HepG2 (cell line): ENCODE measurements at regions not wholly inside any gene's neighbourhood (a gene's known extent, or its start where the extent isn't known, plus 50 kb on each side); places are given as distances from the start of the nearest gene placed in this dataset.

Experiments
- ATAC-seq: fragments of 200-7000 bp; cut with Tn5 transposase; 3 replicates; pipeline ENCODE4 v1.9.1; 2020; ENCODE audit warnings: mild to moderate bottlenecking, moderate library complexity
- BruUV-seq: library from RNA; stranded (reverse); fragments of 400-500 nt; replicated peaks from 2 replicates; lab custom pipeline; 2021; lab: Mats Ljungman, UMichigan
- CTCF ChIA-PET: fragments of 300-600 bp; formaldehyde crosslinking; extraction: SDS; loops from one replicate; lab custom pipeline; 2021; ENCODE audit warnings: low total read pairs, inconsistent platforms, low intra/inter-chr PET ratio; lab: Yijun Ruan, JAX
- POLR2A ChIA-PET: fragments of 350-600 bp; sonication (Branson Sonifier 250); formaldehyde crosslinking; loops from one replicate; lab custom pipeline; 2020; ENCODE audit warnings: antibody characterized with exemption, inconsistent platforms; lab: Yijun Ruan, JAX
- DNase-seq: peaks from one replicate; pipeline ENCODE4 v3.0.0-alpha.2; 2015; ENCODE audit warnings: low spot score
- FAIRE-seq: peaks from 3 replicates; lab custom pipeline; 2011; peaks lifted over from hg19 to GRCh38; lab: Jason Lieb, UNC
- H2AFZ ChIP-seq: one replicate; pipeline ENCODE4 v1.6.1; 2011; ENCODE audit warnings: low read length, inconsistent platforms
- H3K27ac ChIP-seq: fragments of 300-600 bp; 3 replicates; pipeline ENCODE4 v1.8.0; 2011; ENCODE audit warnings: mixed run types, mild to moderate bottlenecking, mixed read lengths, low read length, inconsistent platforms; ENCODE audit not compliant: insufficient read depth; ENCODE audit errors: extremely low read length
- H3K27me3 ChIP-seq, 2 experiments: fragments of 200-600 bp in 1 of 2; 2 replicates in 1 of 2; 3 replicates in 1 of 2; pipeline versions ENCODE4 v1.6.0 to v1.8.0; 2011; ENCODE audit warnings: low read length in 2 of 2, mild to moderate bottlenecking in 2 of 2, moderate library complexity in 2 of 2, inconsistent platforms in 1 of 2; ENCODE audit not compliant: insufficient read depth in 2 of 2, control insufficient read depth in 1 of 2
- H3K36me3 ChIP-seq, 2 experiments: fragments of 200-600 bp in 1 of 2; replicated peaks in 1 of 2; 2 replicates in 1 of 2; 3 replicates in 1 of 2; pipeline versions ENCODE4 v1.5.1 to v1.8.0; 2011; ENCODE audit warnings: low read length in 2 of 2, inconsistent platforms in 1 of 2; ENCODE audit not compliant: insufficient read depth in 2 of 2, control insufficient read depth in 1 of 2
- H3K4me1 ChIP-seq: 2 replicates; pipeline ENCODE4 v1.5.1; 2012; ENCODE audit warnings: low read length, inconsistent platforms; ENCODE audit not compliant: insufficient read depth
- H3K4me2 ChIP-seq: 2 replicates; pipeline ENCODE4 v1.6.0; 2011; ENCODE audit warnings: low read depth, low read length, inconsistent platforms
- H3K4me3 ChIP-seq, 3 experiments: fragments of 200-600 bp in 1 of 3; sonication (generic), shearing (Covaris generic) in 1 of 3; replicated peaks in 1 of 3; 2 replicates each; pipeline ENCODE4 v1.5.1; 2011 to 2016; ENCODE audit warnings: low read length in 3 of 3, inconsistent platforms in 2 of 3, low read depth in 2 of 3, mild to moderate bottlenecking in 2 of 3, control low read depth in 1 of 3, mixed read lengths in 1 of 3; ENCODE audit not compliant: insufficient read depth in 1 of 3
- H3K79me2 ChIP-seq: one replicate; pipeline ENCODE4 v1.6.1; 2011; ENCODE audit warnings: low read length, inconsistent platforms; ENCODE audit not compliant: insufficient read depth
- H3K9ac ChIP-seq: 2 replicates; pipeline ENCODE4 v1.6.0; 2011; ENCODE audit warnings: mild to moderate bottlenecking, low read depth, low read length, inconsistent platforms; ENCODE audit not compliant: insufficient read depth
- H3K9me3 ChIP-seq: 2 replicates; pipeline ENCODE4 v1.5.1; 2012; ENCODE audit warnings: mild to moderate bottlenecking, low read length
- H4K20me1 ChIP-seq: 2 replicates; pipeline ENCODE4 v1.6.0; 2011; ENCODE audit warnings: inconsistent platforms, mild to moderate bottlenecking, low read length, moderate library complexity; ENCODE audit not compliant: insufficient read depth
- CCAR2 ChIP-seq: fragments of 200-400 bp; formaldehyde crosslinking; optimal IDR thresholded peaks from 2 replicates; pipeline ENCODE3; 2018; ENCODE audit warnings: low read depth, mild to moderate bottlenecking, low read length, moderate library complexity
- GZF1 ChIP-seq: sonication (generic); formaldehyde crosslinking; IDR thresholded peaks from 2 replicates; pipeline ENCODE4 v1.5.1; 2020; ENCODE audit warnings: mild to moderate bottlenecking, missing genetic modification reagents
- HHEX ChIP-seq: IDR thresholded peaks from 2 replicates; pipeline ENCODE4 v1.6.1; 2016; ENCODE audit warnings: control low read depth
- MIER2 ChIP-seq: IDR thresholded peaks from 2 replicates; pipeline ENCODE4 v1.6.1; 2016; ENCODE audit warnings: missing biosample characterization, missing genetic modification reagents
- SNAPC4 ChIP-seq: sonication (generic); formaldehyde crosslinking; IDR thresholded peaks from 2 replicates; pipeline ENCODE4 v1.4.0; 2020; ENCODE audit warnings: mild to moderate bottlenecking, missing genetic modification reagents
- UBTF ChIP-seq: sonication (generic); formaldehyde crosslinking; IDR thresholded peaks from 2 replicates; pipeline ENCODE4 v1.4.0; 2020; ENCODE audit warnings: mild to moderate bottlenecking, missing genetic modification reagents
- ZNF205 ChIP-seq: IDR thresholded peaks from 2 replicates; pipeline ENCODE4 v1.6.1; 2018; ENCODE audit warnings: missing biosample characterization, missing genetic modification reagents
- ZNF326 ChIP-seq: sonication (generic); formaldehyde crosslinking; IDR thresholded peaks from 2 replicates; pipeline ENCODE4 v1.4.0; 2020; ENCODE audit warnings: missing genetic modification reagents, borderline replicate concordance
- ZNF703 ChIP-seq: sonication (generic); formaldehyde crosslinking; IDR thresholded peaks from 2 replicates; pipeline ENCODE4 v1.5.1; 2020; ENCODE audit warnings: missing genetic modification reagents, mild to moderate bottlenecking, moderate library complexity, borderline replicate concordance
- ZSCAN12 ChIP-seq: sonication (generic); formaldehyde crosslinking; IDR thresholded peaks from 2 replicates; pipeline ENCODE4 v1.9.0; 2021; ENCODE audit warnings: mild to moderate bottlenecking, missing genetic modification reagents
- WGBS: methylation state at CpG from one replicate; pipeline ENCODE4 v1.1.6; 2017; ENCODE audit warnings: low lambda C conversion rate; 5-methylcytosine and 5-hydroxymethylcytosine counted together
- in situ Hi-C: cut with HindIII; loops from 2 replicates; pipeline ENCODE4 v1.10.0; 2017; ENCODE audit warnings: low pct_unique_long_range_greater_than_20kb; ENCODE audit not compliant: extremely low pct_ligation_motif_present
- intact Hi-C: fragments of 100-400 bp; cut with micrococcal nuclease; formaldehyde crosslinking; loops from one replicate; pipeline ENCODE4 v1.10.0; 2022; ENCODE audit not compliant: unreplicated experiment

- TF ChIP-seq UBTF (CRISPR knock-in tag) (no peak), ZNF205 (CRISPR knock-in tag) (no peak)
Observed at GRCh38 chr15:66836231-66837030, 134.4 kb downstream of the SMAD6 start (continued).

GRCh38 chr15:66838202-66838601, 136.2 kb downstream of the SMAD6 start:
- Histone ChIP-seq H3K4me2 (no peak overlapping the region), H3K4me3 (no peak overlapping the region), H3K36me3 (no peaks in the 10 kb centered on the region), H3K79me2 (no peaks in the 10 kb centered on the region), H3K9me3 (no peaks in the 10 kb centered on the region), H3K27ac (no peak overlapping the region), H4K20me1 (peaks cover 3% of the 10 kb centered on the region; the same call in 1 of the 2 replicates), H2AFZ (no peak overlapping the region), H3K9ac (no peak overlapping the region), H3K4me1 (peaks cover 14% of the 10 kb centered on the region), H3K27me3 (peaks cover 3 to 47% of the 10 kb centered on the region in 2 experiments)
- CTCF ChIA-PET, result interaction anchor here (1.3 kb wide), 1 partner anchor 12 kb away, joined by 6 read pairs; no protein-coding TSS in a partner anchor
- ATAC-seq (no peak), FAIRE-seq (no peak), DNase-seq (no peak)
- WGBS, result 39% methylated on average over 6 of the region's 7 CpGs
- in situ Hi-C loops (no loop called here), intact Hi-C loops (loop anchor here (1.0 to 5.0 kb wide), 2 partner anchors 13 to 36 kb away; no protein-coding TSS in a partner anchor)
- POLR2A ChIA-PET, result interaction anchor here (0.5 kb wide), 1 partner anchor 65 kb away, joined by 3 read pairs; no protein-coding TSS in a partner anchor
- no peak for TF ChIP-seq ZNF703
- TF ChIP-seq HHEX (CRISPR knock-in tag), result no peak
- no peak for TF ChIP-seq ZSCAN12
- TF ChIP-seq GZF1, result no peak
- no peak for TF ChIP-seq CCAR2
- no peak for TF ChIP-seq SNAPC4 (CRISPR knock-in tag)
- TF ChIP-seq ZNF326 (CRISPR knock-in tag), result no peak
- TF ChIP-seq MIER2 (CRISPR knock-in tag), result no peak
- no TSS peak for BruUV-seq
